NCI-H526 treated with DMSO at 0.1 percent for 48 hours (cell line): ENCODE measurements at regions not wholly inside any gene's neighbourhood (a gene's known extent, or its start where the extent isn't known, plus 50 kb on each side); places are given as distances from the start of the nearest gene placed in this dataset.
"Not testable (repeated sequence)": the region's sequence is repeated elsewhere in the genome, so short reads cannot be mapped to it uniquely, and the experiment has no call there.

ENCODE experiments used
- DNase-seq: peaks from one replicate; lab custom pipeline; 2025; lab: John Stamatoyannopoulos, UW

DNA sequence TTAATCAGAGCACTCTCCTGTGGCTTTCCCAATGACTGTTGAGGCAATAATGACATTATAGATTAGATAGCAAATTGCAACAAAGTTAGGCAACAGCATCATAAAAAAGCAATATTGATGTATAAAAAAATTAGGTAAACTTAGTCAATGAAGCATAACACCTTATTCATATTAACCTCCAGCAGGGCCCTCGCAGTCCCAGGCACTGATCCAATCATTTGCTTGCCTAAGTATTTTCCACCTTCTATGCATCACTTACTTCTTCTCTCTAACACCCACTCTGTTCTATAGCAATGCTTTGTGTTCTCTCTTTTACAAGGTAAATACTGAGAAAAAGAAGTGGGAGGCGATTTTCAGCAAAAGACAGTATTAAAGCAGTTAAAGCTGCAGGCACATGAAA lies 833.5 kb upstream of the ADGRL3 start:
- no peak for DNase-seq

DNA sequence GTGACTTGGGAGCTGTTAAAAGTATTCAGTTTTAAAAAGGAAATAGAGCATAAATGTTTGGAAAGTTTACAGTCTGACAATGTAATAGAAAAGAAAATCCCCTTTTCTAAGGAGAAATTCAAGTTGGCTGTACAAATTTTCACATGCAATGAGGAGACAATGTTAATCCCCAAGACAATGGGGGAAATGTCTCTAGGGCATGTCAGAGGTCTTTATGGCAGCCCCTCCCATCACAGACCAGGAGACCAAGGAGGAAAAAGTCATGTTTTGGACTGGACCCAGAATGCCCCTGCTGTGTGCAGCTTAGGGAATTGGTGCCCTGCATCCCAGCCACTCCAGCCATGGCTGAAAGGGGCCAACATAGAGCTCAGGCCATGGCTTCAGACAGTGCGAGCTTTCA lies 831.1 kb upstream of the ADGRL3 start:
- DNase-seq = no peak

DNA sequence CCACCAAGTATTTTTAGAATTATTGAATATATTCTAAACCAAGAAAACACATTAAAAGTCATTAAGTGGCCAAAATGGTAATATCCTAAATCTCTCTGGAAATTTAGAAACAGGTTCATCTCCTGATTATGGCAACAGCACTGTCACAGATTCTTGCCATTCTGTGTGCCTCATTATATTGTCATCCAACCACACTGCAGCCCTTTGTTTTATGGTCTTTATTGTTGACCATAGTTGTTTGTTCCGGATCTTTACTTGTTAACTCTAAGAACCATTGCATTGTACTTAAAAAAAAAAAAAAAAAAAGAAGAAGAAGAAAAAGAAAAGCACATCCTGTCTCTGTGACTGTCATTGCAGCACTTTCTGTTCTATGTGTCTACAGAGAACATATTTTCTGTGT lies 822.1 kb upstream of the ADGRL3 start:
- no peak for DNase-seq

DNA sequence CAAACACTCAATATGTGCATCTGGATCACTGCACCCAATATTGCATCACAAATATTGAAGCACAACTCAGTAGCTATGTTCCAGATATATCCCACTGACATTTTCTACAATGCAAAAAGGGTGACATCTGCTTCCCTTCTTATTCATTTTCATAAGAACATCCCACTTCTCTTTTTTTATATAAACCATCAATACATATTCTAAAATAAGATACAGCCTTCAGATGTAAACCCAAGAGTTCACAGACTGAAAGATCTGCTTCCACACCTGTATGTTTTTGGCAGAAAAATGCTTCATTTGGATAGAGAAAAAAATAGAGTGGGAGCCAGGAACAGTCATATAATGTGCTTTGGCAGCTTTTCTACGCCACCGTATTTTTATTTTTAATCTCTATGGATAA lies 815.6 kb upstream of the ADGRL3 start:
- no peak for DNase-seq

DNA sequence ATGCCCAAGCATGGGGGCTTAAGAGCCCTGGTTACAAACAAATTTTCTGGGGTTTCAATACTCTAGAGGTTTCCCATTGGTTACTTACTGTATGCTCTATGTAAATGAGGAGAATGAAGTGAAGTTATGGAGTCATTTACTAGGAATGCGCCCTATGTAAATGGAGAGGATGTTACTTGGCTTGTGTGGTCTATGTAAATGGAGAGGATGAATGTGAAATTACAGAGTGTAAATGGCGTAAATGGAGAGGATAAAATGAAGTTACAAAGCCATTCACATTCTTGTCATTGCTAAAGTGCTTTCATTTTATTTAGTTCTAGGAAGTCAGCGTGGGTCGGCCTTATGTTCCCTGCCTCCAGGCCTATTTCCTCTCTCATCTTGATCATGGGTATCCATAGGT lies 810.5 kb upstream of the ADGRL3 start:
- DNase-seq = no peak

DNA sequence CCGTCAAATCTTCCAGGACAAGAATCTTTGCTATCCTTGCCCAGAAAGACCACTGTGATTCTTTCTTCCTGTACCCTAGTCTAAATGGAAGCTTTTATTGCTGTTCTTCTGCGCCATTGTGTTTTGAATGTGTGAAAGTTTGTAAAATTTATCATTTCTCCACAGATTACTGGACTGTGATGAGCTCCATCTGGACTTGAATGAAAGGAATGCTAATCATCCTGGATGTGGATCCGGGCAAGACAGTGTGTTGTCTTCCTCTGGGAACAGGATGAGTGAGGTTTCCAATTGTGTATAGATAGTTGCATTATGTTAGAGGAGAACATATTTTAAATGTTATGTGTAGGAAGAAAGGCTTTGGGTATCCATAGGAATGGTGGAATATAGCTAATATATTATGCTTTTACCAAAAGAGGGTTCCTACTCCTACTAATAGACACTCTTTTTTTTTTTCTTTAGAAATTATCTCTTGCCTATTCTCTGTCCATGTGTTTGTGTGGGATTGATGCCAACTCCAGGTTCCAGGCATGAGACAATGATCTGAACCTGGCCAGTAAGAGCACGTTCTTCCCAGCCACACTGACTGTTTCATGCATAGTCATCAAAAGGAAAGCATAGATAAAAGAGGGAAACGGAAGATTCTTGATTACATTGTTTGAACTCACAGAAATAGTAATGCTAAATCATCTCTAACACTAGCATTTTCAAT lies 803.6 kb upstream of the ADGRL3 start:
- DNase-seq = no peak

DNA sequence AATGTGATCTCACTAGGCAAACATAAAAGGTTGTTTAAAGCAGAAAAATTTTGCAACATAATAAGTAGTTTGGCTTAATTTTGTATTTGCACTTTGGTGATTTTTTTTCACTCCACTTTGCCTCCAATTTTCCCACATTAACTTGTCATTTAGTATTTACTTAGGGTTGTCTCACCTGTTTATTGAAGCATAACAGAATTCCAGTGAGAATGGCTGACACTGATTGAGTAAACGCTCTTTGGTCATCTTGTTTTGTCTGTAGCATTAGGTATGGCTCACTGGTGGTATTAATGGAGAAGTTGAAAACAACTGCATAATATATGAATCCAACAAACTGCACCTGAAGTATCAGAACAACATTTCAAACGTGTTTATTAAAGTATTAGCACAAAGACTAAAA lies 799.5 kb upstream of the ADGRL3 start:
- DNase-seq = no peak

DNA sequence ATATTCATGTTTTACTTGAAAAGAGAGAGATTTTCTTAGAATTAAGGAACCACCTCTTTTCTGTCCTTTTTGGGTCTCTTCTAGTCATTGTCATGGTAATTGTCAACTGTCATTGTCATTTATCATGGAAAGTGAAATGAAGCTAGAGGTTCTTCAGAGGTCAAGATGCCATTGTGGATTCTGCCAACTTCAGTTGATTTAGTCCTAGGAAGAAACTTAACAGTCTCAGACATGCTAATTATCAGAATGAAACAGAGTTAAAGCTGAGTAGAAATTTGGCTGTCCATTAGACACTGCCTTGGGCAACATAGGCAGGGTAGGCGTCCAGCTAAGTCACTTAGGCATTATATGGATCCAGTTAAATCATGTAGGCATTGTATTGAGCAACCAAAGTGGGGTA lies 796.1 kb upstream of the ADGRL3 start:
- DNase-seq = no peak

DNA sequence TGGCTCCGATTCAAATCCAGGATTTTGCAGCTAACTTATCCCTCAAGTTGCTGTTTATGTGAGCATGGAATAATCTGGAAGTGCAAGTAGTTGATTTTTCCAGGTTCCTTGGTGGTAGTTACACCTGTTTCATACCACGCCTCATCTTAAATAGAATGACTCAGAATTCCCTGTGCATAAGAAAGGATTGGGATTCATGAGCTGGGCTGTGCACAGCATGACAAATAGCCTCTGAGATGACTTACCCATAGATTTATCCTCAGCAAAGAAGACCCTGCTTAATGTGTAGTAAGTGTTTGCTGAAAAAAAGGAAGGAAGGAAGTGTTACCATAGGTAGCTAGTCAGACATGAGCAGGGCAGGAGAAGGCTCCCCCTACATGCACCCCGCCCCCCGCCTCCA lies 777.7 kb upstream of the ADGRL3 start:
- DNase-seq = no peak

DNA sequence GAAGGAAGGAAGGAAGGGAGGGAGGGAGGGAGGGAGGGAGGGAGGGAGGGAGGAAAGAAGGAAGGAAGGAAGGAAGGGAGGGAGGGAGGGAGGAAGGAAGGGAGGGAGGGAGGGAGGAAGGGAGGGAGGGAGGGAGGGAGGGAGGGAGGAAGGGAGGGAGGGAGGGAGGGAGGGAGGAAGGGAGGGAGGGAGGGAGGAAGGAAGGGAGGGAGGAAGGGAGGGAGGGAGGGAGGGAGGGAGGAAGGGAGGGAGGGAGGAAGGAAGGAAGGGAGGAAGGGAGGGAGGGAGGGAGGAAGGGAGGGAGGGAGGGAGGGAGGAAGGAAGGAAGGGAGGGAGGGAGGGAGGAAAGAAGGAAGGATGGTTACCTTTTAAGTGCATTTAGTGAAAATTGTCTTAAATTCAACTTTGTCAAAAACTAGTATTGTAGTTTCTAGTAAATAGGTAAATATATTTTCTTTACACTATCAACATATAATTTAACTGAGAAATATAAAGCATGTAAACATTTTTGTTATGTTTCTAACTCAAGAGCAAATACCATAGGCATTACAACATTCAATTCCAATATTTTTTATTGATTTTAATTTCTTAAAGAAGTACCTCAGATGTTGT lies 776.4 kb upstream of the ADGRL3 start:
- DNase-seq = not testable (repeated sequence)

DNA sequence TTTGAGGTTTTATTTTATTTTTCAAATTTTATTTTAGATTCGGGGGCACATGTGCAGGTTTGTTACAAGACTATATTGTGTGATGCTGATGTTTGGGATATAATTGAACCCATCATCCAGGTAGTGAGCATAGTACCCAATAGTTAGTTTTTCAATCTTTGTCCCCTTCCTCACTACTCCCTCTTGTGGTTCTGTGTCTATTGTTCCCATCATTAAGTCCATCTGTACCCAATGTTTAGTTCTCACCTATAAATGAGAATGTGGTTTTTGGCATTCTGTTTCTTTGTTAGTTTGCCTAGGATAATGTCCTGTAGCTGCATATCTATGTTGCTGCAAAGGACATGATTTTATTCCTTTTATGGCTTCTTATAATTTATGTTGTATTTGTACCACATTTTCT lies 767.2 kb upstream of the ADGRL3 start:
- no peak for DNase-seq

DNA sequence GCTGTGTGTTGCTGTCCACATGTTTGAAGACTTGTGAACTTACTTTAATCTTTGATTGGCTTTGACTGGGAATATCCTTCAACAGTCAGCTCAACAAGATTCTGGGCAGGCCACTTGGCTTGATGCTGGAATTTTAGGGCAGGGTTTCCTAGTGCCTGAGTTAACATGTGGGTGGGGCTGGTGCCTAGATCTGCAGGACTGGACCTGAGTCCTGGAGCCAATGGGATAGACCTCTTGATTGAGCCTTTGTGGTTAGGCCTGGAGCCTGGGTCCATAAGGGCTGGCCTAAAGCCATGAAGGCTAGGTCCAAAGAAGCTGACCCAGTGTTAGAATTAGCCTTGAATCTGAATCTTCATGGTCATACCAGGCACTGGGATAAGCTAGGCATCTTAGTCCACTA lies 757.1 kb upstream of the ADGRL3 start:
- DNase-seq = no peak

DNA sequence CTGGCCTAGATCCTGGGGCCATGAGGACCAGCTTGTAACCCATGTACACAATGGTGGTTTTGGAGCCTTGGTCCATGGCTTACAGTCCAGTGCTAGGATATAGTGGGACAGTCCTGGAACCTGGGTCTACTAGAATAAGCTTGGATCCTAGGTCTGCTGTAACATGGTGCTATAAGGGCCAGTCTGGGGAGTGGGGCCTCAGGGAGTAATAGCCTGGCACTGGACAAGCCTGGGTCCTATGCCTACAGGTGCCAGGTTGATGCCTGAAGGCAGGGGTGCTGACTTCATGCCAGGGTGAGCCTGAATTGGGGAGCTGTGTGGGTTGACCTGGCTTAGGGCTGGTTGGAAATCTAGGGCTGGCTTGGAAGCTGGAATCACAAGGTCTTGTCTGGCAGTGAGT lies 756.3 kb upstream of the ADGRL3 start:
- DNase-seq = no peak

DNA sequence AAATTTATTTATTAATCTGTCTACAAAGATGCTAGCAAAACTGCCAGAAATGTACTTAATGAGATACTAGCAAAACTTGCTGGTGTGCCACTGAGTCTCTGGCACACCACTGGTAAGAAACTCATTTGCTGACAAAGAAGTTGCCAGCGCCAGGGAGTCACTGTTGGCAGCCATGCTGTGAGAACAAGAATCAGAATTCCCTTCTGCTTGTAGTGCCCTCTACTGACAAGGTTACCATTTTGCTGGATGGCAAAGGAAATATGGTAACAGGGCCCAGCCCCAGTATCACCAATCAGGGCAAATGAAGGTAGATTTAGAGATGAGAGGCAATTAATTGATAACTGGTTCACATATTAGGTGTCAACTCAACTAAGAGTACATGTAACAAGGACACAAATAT lies 750.1 kb upstream of the ADGRL3 start:
- DNase-seq = no peak

DNA sequence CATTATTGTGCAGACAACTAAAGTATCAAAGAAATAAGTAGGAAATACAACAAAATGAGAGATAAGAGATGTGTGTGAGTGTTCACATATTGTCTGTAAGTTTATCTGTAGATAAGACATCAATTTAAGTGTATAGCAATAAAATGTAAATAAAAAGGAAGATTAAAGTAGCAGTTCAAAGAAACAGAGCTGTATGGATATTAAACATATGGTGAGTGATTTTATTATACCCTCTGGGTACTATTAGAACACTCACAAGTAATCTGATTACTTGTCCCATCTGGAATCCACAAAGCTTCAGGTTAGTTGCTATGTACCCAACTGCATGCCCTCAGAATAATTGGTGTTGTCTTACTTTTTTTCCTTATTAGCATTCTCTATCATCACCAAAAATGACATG lies 747.9 kb upstream of the ADGRL3 start:
- no peak for DNase-seq

DNA sequence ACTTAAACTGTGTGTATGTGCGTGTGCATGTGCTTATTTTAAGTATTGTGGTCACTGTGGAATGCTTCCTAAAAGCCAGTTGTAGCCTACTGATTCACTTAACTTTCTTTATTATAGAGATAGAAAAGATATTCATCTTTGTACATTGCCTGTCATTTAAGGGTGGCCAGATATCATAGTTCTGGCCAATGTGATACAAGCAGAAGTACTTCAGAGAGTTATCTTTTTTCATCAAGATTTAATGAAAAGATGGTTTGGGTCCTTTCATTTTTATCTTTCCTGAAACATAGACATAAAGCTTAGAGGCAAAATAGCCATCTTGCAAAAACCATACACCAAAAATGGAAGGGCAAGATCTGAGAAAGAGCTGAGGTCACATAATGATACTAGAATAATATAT lies 744.7 kb upstream of the ADGRL3 start:
- no peak for DNase-seq

DNA sequence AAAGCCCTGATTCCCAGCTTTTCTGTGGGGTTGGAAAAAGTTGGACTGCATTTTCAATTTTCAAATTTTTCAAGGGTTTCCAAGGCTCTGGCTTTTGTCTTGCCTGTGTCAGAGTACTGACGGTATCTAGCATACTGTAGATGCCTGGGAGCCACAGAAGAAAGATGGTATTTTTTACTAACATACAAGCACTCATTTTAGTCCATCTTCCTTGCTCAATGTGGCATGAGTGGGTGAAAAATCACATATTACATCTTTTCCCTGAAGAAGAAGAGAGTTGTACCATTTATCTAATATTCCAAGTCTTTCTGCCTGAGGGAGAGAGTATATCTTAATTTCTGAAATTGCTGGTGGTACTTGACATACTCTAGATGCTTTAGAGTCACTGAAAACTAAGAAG lies 738.6 kb upstream of the ADGRL3 start:
- DNase-seq = no peak

DNA sequence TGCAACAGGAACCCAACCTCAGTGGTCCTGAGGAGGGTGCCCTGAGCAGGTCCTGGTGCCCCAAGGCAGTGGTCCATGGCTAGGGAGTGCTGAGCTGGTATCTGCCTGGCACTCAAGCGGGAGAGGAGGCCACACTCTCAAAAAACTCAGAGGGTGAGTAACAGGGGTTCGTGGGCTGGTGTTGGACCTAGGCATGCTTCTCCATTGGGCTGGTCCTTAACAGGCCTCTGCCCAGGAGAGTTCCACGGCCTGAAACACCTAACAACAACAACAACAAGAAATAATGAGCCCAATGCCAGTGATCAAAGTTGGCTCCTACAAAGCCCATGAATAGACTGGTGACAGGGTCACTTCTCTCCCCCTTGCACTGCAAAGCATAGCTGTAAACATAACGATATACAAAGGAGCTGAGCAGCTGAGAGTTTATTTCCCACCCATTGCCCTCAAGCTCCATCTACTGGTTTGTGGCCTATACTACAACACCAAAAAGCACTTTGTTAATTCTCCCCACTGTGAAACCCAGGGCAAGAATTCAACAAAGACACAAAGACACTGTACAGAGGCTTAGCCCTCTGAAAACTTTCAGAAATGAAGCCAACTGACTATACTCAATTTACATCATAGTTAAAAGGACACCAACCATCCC lies 736.1 kb upstream of the ADGRL3 start:
- DNase-seq = no peak

DNA sequence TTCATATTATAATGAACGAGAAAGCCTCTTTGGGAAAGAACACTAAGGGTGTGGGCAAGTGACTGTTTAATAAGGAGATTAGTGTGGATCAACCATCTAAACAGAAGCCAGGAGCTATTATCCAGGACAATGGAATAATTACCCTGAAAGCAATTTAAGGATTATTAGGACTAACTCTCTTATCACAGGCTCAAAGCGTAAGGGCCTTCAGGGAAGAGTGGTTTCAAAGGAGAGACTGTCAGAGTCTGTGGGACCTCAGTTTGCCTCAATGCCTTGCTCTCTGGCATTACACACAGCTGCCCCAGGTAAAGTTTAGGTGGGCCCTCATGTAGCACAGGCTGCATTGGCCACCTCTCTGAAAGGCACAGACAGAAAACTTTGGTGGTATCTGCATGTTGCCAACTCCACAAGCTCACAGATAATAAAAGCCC lies 717.2 kb upstream of the ADGRL3 start:
- DNase-seq = no peak

DNA sequence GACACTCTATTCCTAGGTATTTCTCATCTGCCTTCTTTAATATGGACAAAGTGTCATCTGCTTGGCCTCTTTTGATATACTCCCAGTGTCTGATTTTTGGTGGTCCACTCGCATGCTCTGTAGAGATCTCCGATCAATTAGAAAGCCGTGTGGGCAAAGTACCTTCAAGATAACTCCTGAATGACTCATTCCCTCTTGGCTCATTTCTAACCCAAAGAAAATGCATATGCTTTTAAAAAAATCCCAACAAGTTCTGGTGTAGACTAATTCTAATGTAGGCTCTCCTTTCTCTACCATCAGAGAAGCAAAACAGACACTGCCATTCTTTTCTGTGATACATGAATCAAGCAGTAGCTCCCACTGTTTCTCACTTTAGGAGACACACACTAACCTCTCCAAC lies 714.9 kb upstream of the ADGRL3 start:
- DNase-seq = no peak

DNA sequence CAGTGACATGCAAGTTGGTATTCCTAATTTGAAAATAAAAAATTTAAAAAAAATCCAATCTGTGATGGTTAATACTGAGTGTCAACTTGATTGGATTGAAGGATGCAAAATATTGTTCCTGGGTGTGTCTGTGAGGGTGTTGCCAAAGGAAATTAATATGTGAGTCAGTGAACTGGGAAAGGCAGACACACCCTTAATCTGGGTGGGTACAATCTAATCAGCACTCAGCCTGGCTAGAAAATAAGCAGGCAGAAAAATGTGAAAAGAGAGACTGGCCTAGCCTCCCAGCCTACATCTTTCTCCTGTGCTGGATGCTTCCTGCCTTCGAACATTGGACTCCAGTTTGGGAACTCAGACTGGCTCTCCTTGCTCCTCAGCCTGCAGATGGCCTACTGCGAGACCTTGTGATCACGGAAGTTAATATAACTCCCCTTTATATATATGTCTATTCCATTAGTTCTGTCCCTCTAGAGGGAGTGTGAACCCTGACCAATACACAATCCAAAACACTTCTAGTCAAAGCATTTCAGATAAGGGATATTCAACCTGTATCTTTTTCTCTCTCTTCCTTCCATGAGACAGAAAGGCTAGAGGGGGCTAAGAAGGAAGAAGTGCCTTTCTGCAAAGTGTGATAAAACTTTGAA lies 712.9 kb upstream of the ADGRL3 start:
- DNase-seq = not testable (repeated sequence)

DNA sequence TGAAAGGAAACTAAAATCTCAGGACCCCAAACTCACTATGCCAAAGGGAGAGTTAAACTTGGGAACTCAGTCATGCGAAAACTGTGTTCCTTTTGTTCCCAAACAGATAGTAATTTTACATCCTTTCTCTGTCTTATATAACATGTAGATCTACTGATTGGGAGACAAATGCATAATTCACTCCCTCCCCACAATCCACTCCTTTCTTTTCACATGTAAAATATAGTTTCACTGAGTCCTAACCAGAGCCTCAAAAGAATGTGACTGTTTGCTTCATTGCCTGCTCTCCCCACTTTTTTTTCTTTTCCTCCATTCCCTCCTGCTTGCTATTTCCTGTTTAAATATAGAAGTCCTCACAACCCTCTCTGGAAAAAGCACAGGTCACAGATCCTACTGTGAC lies 699.3 kb upstream of the ADGRL3 start:
- no peak for DNase-seq

DNA sequence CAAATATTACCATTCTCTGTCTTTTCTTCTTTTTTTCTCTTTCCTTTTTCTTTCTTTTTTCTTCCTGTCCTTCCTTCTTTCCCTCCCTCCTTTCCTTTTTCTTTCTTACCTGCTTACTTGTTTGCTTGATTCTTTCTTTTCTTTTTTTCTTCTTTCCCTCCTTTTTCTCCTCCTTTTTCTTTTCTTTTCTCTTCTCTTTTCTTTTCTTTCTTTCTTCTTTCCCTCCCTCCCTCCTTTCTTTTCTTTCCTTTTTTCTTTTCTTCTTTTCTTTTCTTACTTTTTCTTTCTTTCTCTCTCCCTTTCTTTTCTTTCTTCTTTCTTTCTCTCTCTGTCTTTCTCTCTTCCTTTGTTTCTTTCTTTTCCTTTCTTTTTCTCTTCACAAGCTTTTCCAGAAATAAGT lies 697.4 kb upstream of the ADGRL3 start:
- no peak for DNase-seq
